ENCODE measurements at regions not wholly inside any gene's neighbourhood (a gene's known extent, or its start where the extent isn't known, plus 50 kb on each side); places are given as distances from the start of the nearest gene placed in this dataset.

DNA sequence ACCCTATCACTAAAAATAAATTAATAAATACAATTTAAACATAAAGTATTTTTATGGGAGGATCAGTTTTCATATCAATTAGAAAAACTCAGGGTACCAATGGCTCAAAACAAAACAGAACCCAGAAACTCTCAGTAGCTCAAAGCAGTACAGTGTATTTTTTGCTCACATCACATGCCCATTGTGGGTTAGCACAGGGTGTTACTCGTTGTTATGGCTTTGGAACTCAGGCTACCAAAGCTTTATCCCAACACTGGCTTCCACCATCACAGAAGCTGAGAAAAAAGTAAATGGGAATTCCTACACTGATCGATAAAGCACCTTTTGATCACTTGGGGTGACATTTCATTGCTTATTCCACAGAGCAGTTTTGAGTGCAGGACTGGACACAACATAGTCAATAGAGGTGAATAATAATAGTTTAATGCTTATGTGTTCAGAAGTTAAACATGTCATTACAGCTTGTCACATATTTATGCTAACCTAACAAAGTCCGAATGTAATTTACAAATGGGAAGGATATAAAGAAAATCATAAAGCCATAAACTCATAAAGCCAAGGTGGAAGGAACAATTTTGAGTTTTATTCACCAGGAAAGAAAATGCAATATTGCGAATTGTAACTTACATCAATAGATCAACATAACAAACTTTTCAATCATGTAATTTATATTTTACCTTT, 484.5 kb upstream of the TMPRSS15 start:
- CTCF ChIA-PET = interaction anchor here (0.6 kb wide), 1 partner anchor 48 kb away, joined by 3 read pairs; no protein-coding TSS in a partner anchor

DNA sequence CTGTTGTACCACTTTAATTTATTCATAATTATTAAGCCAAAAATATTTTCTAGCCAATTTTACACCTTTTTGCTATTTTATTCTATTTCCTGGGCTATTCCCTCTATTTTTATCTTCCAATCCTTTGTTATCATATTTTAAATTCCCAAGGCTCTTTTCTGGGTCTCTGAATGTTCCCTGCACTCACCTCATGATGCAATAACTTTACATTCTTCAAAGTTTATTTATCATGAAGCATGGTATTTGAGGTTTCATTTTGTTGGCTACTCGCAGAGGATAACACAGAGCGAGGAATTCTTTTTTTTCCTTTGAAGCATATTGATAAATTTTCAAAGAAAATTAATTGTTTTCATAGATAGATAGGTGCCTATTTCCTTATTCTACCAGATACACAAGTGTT, 489.8 kb upstream of the TMPRSS15 start:
- no peaks in the 10 kb centered on the region for H3K27me3 Mint-ChIP-seq (ENCODE audit: low read depth)
- no peaks in the 10 kb centered on the region for H3K36me3 Mint-ChIP-seq (ENCODE audit: low read depth)
- H3K9me3 Mint-ChIP-seq = peaks cover 14% of the 10 kb centered on the region
- CTCF ChIA-PET = no interaction called here
- no peak overlapping the region for H3K4me3 Mint-ChIP-seq
- DNase-seq = no peak
- H3K27ac Mint-ChIP-seq = no peak overlapping the region
- intact Hi-C loops (cut with micrococcal nuclease) = no loop called here
- no peaks in the 10 kb centered on the region for H3K4me1 Mint-ChIP-seq (ENCODE audit: low read depth)

More for the DNA sequence above, 484.5 kb upstream of the TMPRSS15 start:
- Mint-ChIP-seq H3K27ac (no peak overlapping the region), H3K27me3 (ENCODE audit: low read depth) (no peaks in the 10 kb centered on the region), H3K4me1 (ENCODE audit: low read depth) (no peaks in the 10 kb centered on the region), H3K4me3 (no peak overlapping the region), H3K36me3 (ENCODE audit: low read depth) (no peaks in the 10 kb centered on the region), H3K9me3 (peaks cover 21% of the 10 kb centered on the region)
- intact Hi-C loops (cut with micrococcal nuclease) = no loop called here
- no peak for DNase-seq

DNA sequence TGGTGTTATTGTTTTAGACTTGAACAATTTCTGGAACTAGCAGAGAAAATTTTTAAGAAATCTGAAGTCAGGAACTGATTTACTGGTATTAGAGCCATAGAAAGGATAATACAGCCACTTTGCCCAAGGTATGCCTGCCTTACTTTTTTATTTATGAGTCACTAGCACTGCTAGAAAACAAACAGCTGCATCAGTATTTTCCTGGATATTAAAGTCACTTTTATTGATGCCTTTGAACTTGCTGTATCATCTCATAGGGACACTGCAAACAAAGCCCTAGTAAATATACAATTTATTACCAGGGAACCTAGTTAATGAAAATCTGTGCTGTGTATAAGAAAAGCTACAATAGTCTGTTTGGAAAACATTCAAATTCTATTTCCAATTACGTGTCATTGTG, 490.8 kb upstream of the TMPRSS15 start:
- Mint-ChIP-seq H3K4me1 (ENCODE audit: low read depth) (no peaks in the 10 kb centered on the region), H3K4me3 (no peak overlapping the region), H3K27me3 (ENCODE audit: low read depth) (no peaks in the 10 kb centered on the region), H3K27ac (no peak overlapping the region), H3K9me3 (peaks cover 14% of the 10 kb centered on the region), H3K36me3 (ENCODE audit: low read depth) (no peaks in the 10 kb centered on the region)
- intact Hi-C loops (cut with micrococcal nuclease) = no loop called here
- CTCF ChIA-PET = no interaction called here
- no peak for DNase-seq

DNA sequence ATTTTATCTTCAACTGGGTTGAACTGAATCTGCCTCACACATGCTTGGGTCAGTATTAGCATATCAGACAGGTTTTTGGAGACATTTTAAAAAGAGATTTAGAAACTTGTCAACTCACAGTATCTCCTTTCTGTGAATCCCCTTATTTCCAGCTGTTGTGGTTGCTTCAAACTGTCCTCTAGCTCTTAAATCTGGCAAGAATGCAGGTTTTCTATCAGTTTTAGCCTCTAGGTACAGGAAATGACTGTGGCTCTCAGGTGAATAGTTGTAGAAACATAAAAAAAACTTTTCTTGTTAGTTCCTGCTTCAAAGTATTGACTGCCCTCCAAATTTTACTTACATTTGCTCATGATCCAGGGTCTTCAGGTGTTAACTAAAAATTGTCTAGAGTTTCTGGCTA, 495.7 kb upstream of the TMPRSS15 start:
- H3K27me3 Mint-ChIP-seq (ENCODE audit: low read depth) = no peaks in the 10 kb centered on the region
- no peaks in the 10 kb centered on the region for H3K36me3 Mint-ChIP-seq (ENCODE audit: low read depth)
- peaks cover 8% of the 10 kb centered on the region for H3K9me3 Mint-ChIP-seq
- H3K4me3 Mint-ChIP-seq = no peak overlapping the region
- DNase-seq = no peak
- no peak overlapping the region for H3K27ac Mint-ChIP-seq
- no peaks in the 10 kb centered on the region for H3K4me1 Mint-ChIP-seq (ENCODE audit: low read depth)
- CTCF ChIA-PET = no interaction called here
- intact Hi-C loops (cut with micrococcal nuclease) = no loop called here

DNA sequence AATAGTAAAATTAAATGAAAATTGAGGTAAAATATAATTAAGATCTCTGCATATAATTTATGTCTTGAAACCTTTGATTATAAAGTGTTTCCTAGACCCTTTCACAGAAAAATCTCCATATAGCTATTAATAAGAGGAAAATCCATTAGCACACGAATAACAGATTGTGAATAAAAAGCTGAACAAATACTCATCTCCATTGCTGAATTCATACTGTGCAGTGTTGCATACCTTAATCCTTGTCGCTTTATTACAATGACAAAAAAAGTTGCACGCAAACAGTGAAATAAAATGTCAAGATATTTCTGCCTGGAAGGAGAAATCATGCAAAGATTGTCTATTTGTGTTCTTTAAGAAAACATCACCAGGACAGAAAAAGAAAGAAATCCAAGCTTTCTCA, 499.1 kb upstream of the TMPRSS15 start:
- H3K36me3 Mint-ChIP-seq (ENCODE audit: low read depth) = no peaks in the 10 kb centered on the region
- H3K27ac Mint-ChIP-seq = no peak overlapping the region
- intact Hi-C loops (cut with micrococcal nuclease) = no loop called here
- peaks cover 6% of the 10 kb centered on the region for H3K9me3 Mint-ChIP-seq
- CTCF ChIA-PET = no interaction called here
- no peaks in the 10 kb centered on the region for H3K27me3 Mint-ChIP-seq (ENCODE audit: low read depth)
- H3K4me1 Mint-ChIP-seq (ENCODE audit: low read depth) = no peaks in the 10 kb centered on the region
- no peak for DNase-seq
- H3K4me3 Mint-ChIP-seq = no peak overlapping the region

DNA sequence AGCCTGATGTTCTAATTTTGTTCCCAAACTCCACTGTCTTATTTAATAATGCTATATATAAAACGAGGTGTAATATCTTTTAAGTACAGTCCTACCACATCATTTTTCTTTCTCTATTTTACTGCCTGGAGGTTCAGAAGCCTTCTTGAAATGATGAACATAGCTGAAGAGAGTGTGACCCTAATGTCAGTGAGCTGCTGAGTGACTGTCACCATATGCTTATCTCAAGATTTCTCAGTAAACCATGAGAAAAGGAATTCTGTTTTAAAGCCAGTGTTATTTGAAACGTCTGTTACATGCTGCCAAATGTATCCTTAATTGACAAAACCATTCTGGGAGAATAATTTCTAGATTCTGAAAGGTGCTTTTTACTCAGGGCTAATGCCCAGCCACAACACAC, 503.5 kb upstream of the TMPRSS15 start:
- H3K27ac Mint-ChIP-seq = no peak overlapping the region
- H3K9me3 Mint-ChIP-seq = peaks cover 6% of the 10 kb centered on the region
- CTCF ChIA-PET = no interaction called here
- intact Hi-C loops (cut with micrococcal nuclease) = no loop called here
- H3K36me3 Mint-ChIP-seq (ENCODE audit: low read depth) = no peaks in the 10 kb centered on the region
- H3K27me3 Mint-ChIP-seq (ENCODE audit: low read depth) = no peaks in the 10 kb centered on the region
- DNase-seq = no peak
- H3K4me1 Mint-ChIP-seq (ENCODE audit: low read depth) = no peaks in the 10 kb centered on the region
- H3K4me3 Mint-ChIP-seq = no peak overlapping the region

DNA sequence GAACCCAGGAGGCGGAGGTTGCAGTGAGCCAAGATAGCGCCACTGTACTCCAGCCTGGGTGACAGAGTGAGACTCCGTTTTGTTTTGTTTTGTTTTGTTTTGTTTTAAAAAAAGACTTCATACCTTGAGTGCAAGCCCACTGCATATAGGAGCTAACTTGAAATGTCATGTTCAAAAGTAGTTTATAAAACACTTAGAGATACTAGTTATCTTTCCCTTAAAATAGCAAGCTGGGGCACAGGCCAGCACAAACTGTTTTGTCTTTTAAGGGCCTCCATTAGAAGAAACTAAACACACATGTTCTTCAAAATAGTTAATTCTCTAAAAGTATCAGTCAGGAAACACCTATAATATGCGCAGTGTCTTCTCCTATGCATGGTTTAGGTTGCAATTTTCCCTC, 505.1 kb upstream of the TMPRSS15 start:
- DNase-seq = no peak
- Mint-ChIP-seq H3K4me3 (no peak overlapping the region), H3K36me3 (ENCODE audit: low read depth) (no peaks in the 10 kb centered on the region), H3K9me3 (peaks cover 8% of the 10 kb centered on the region), H3K27ac (no peak overlapping the region), H3K4me1 (ENCODE audit: low read depth) (no peaks in the 10 kb centered on the region), H3K27me3 (ENCODE audit: low read depth) (no peaks in the 10 kb centered on the region)
- CTCF ChIA-PET = no interaction called here
- intact Hi-C loops (cut with micrococcal nuclease) = no loop called here

DNA sequence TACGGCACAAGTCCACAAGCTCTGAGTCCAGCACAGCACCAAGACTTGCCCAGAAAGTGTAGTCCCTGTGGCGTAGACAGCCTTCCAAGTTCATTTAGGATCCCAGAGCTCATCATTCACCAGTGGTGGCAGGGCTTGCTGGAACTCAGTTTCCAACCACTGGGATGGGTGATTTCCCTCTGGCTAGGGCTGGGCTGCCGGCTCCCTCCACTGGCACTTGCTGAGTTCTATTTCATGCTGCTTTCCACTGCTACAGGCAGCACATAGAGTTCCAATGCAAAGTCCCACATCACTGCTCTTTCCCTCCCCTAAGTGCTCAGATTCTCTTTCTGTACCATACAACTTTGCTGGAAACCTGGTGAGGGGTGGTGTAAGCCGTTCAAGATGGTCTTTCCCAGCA, 510.3 kb upstream of the TMPRSS15 start:
- H3K36me3 Mint-ChIP-seq (ENCODE audit: low read depth) = no peaks in the 10 kb centered on the region
- no peaks in the 10 kb centered on the region for H3K27me3 Mint-ChIP-seq (ENCODE audit: low read depth)
- intact Hi-C loops (cut with micrococcal nuclease) = no loop called here
- no peak overlapping the region for H3K4me3 Mint-ChIP-seq
- CTCF ChIA-PET = no interaction called here
- no peak overlapping the region for H3K27ac Mint-ChIP-seq
- H3K9me3 Mint-ChIP-seq = peaks cover 8% of the 10 kb centered on the region
- no peak for DNase-seq
- H3K4me1 Mint-ChIP-seq (ENCODE audit: low read depth) = no peaks in the 10 kb centered on the region

DNA sequence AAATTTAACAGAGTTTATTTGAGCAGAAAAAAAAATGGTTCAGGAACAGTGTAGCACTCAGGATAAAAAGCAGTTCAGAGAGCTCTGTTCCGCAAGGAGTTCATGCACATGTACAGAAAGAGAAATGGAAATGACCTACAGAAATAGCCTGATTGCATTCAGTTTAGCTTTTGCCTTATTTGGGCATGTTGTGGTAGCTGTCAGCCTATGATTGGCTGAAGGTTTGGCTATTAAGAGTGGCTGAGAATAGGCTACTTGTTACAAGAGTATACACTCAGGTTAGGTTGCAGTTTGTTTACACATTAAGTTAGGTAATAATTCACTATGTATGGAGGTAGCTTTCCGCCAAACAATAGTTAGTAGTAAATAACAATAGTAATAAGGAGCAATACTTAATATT, 511.0 kb upstream of the TMPRSS15 start:
- CTCF ChIA-PET = no interaction called here
- DNase-seq = no peak
- peaks cover 8% of the 10 kb centered on the region for H3K9me3 Mint-ChIP-seq
- H3K4me3 Mint-ChIP-seq = no peak overlapping the region
- H3K27me3 Mint-ChIP-seq (ENCODE audit: low read depth) = no peaks in the 10 kb centered on the region
- H3K36me3 Mint-ChIP-seq (ENCODE audit: low read depth) = no peaks in the 10 kb centered on the region
- H3K4me1 Mint-ChIP-seq (ENCODE audit: low read depth) = no peaks in the 10 kb centered on the region
- H3K27ac Mint-ChIP-seq = no peak overlapping the region
- intact Hi-C loops (cut with micrococcal nuclease) = no loop called here

DNA sequence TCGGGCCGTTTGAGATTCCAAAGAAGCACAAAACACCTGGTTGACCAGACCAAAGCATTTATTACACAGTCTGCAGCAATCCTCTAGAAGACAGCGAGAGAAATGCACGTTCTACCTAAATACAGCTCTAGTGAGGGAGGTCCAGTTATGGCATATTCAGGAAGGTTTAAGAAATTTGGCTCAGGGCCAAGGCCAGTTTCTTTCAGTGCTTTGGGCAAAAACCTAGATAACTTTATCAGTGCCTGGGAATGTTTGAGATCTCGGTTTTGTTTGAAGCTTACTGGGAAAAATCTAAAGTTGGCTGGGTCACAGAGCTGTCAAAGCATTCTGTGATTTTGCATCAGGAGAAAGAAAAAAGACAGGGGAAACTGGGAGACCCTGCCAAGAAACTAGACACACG, 514.0 kb upstream of the TMPRSS15 start:
- no peaks in the 10 kb centered on the region for H3K27me3 Mint-ChIP-seq (ENCODE audit: low read depth)

DNA sequence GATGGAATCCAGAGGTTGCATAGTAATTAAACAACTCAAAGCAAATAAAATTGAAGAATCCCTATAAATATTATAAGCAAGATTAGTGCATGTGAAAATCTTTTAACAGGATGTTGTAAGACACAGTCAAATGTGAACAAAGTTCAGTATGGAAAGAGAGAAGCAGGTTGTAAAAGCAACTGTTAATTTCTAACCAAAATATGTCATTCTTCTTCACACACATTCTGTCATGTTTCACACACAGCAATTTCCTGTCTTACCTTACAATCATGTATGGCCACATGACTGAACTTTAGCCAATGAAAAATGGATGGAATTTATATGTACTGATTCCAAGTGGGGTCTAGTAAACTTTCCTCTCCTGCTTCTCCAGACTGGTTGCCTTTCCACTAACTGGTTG, 527.7 kb upstream of the TMPRSS15 start:
- H3K27me3 Mint-ChIP-seq (ENCODE audit: low read depth) = no peaks in the 10 kb centered on the region
- DNase-seq = no peak
- no peaks in the 10 kb centered on the region for H3K4me1 Mint-ChIP-seq (ENCODE audit: low read depth)
- no peak overlapping the region for H3K27ac Mint-ChIP-seq
- no peak overlapping the region for H3K4me3 Mint-ChIP-seq
- peaks cover 8% of the 10 kb centered on the region for H3K9me3 Mint-ChIP-seq
- intact Hi-C loops (cut with micrococcal nuclease) = no loop called here
- no peaks in the 10 kb centered on the region for H3K36me3 Mint-ChIP-seq (ENCODE audit: low read depth)
- CTCF ChIA-PET = no interaction called here

More for the DNA sequence above, 514.0 kb upstream of the TMPRSS15 start:
- H3K4me3 Mint-ChIP-seq = no peak overlapping the region
- intact Hi-C loops (cut with micrococcal nuclease) = no loop called here
- no peaks in the 10 kb centered on the region for H3K4me1 Mint-ChIP-seq (ENCODE audit: low read depth)
- no peaks in the 10 kb centered on the region for H3K9me3 Mint-ChIP-seq
- no peak overlapping the region for H3K27ac Mint-ChIP-seq
- DNase-seq = no peak
- H3K36me3 Mint-ChIP-seq (ENCODE audit: low read depth) = no peaks in the 10 kb centered on the region
- CTCF ChIA-PET = no interaction called here

DNA sequence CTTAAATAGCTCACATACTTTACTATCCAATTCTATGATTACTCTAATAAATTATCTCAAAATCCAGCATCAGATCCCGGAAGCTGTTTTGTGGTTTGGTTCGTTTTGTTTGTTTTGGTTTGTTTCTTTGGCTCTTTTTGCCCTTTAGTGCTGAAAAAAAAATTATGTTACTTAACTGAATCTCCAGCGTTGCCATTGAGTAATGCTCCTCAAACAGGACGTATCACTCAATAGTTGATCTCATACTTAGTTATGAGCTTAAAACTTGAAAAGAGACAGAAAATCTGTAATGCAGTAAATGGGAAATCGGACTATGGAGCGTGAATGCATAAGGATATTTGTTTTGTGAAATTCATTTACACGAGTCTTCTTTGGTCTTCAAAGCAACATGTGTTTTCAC, 533.8 kb upstream of the TMPRSS15 start:
- intact Hi-C loops (cut with micrococcal nuclease) = no loop called here
- Mint-ChIP-seq H3K27me3 (ENCODE audit: low read depth) (no peaks in the 10 kb centered on the region), H3K27ac (no peak overlapping the region), H3K4me1 (ENCODE audit: low read depth) (no peaks in the 10 kb centered on the region), H3K4me3 (no peak overlapping the region), H3K9me3 (peaks cover 2% of the 10 kb centered on the region), H3K36me3 (ENCODE audit: low read depth) (no peaks in the 10 kb centered on the region)
- CTCF ChIA-PET = no interaction called here
- DNase-seq = no peak

DNA sequence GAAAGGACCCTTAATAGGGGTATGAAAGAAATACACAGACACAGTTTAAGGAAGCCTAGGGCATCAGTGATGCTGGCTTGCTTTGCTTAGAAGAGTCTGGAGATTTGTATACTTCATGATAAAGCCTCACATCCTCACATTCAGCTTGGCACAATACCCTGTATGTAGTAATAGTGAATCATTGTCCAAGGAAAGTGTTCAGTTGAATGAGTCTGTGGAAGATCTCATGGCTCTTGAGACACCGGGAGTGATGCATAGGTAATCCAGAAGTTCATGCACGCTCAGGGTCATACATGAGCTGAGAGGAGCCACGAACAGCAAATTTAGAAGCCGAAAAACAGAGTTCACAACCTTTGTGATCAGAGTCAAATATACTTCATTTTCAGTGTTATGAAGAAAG, 537.2 kb upstream of the TMPRSS15 start:
- DNase-seq = no peak
- H3K4me3 Mint-ChIP-seq = no peak overlapping the region
- intact Hi-C loops (cut with micrococcal nuclease) = no loop called here
- CTCF ChIA-PET = no interaction called here
- no peaks in the 10 kb centered on the region for H3K36me3 Mint-ChIP-seq (ENCODE audit: low read depth)
- no peak overlapping the region for H3K27ac Mint-ChIP-seq
- H3K27me3 Mint-ChIP-seq (ENCODE audit: low read depth) = no peaks in the 10 kb centered on the region
- H3K4me1 Mint-ChIP-seq (ENCODE audit: low read depth) = no peaks in the 10 kb centered on the region
- H3K9me3 Mint-ChIP-seq = no peaks in the 10 kb centered on the region

Data from activated naive CD4-positive, alpha-beta T cell treated with anti-CD3 and anti-CD28 coated beads for 36 hours (primary cell).